Glomerular visceral epithelial cell (primary cell): ENCODE measurements at regions not wholly inside any gene's neighbourhood (a gene's known extent, or its start where the extent isn't known, plus 50 kb on each side); places are given as distances from the start of the nearest gene placed in this dataset.
A peak's percentile ranks its signal among the peaks of the same experiment; 100 is the strongest.

Experiments
- DNase-seq: peaks from one replicate; pipeline ENCODE4 v3.0.0-alpha.2; 2016; ENCODE audit errors: extremely low spot score

DNA sequence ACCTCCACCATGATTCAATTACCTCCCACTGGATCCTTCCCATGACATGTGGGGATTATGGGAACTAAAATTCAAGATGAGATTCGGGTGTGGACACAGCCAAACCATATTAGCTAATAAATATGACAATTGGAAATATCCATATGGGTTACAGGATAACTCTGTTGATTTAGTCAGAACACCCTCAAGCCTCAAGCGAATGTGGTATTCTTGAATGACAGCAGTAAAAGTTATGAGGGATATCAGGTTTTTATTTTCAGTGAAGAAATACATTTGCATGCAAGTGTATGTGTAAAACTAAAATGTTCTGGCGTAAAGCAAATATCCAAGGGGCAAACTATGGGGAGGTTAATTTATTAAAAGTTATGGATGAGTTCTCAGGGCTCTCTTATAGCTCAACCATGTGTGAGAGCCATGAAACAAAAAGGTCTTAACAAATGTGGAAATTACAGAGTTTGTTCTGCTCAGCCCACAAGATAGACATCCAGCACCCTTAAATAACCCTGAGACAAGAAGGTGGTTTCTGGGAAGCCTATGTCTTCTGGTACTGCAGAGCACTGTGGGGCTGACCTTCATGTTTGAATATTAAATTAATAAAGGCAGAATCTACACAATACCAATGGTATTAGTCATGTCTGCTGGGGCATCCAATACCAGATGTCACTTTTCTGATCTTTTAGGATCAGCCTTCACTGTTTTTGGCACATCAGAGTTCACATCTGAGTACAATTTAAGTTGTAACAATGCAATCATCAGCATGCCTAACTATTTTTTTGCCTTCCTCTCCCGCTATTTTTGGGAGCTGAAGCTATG, 370.5 kb upstream of the RSPO3 start:
- DNase-seq = no peak

- no peak for DNase-seq
Measured at GRCh38 chr6:126753606-126754005, 364.9 kb upstream of the RSPO3 start.

- DNase-seq = no peak
Measured at GRCh38 chr6:126761854-126762253, 356.6 kb upstream of the RSPO3 start.

DNA sequence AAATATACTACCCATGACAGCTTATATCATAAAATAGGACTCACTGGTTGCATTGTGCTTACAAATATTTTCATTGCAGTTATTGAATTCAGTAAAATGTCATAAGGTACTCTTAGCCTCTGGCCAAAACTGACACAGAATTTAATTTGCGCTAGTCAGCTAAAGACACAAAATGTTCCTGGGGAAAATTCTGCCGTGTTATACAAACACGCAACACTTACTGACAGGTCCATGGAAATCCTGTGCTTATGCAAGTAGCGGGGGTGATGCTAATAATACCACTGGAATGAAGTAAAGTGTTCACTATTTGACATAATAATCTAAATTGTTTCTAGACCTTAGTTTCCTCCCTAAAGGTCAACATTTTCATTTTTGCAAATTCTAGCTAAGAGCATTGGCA, 354.4 kb upstream of the RSPO3 start:
- DNase-seq = no peak

- no peak for DNase-seq
Measured at GRCh38 chr6:126764671-126765070, 353.8 kb upstream of the RSPO3 start.

DNA sequence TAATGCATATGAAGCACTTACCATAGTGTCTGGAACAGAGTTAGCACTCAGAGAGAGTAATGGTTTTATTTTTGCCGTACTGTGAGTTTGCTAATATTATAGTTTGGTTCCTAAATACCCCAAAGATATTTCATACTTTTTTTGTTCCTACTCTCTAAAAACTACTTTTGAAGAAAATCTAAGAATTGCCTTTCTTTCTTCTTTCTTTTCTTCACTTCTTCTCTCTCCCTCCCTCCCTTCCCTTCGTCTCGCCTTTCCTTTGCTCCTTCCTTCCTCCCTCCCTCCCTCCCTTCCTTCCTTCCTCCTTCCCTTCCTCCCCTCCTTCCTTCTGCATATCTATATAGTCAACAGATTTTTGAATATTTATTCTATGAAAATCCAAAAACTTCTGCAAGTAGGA, 351.7 kb upstream of the RSPO3 start:
- DNase-seq = no peak

DNA sequence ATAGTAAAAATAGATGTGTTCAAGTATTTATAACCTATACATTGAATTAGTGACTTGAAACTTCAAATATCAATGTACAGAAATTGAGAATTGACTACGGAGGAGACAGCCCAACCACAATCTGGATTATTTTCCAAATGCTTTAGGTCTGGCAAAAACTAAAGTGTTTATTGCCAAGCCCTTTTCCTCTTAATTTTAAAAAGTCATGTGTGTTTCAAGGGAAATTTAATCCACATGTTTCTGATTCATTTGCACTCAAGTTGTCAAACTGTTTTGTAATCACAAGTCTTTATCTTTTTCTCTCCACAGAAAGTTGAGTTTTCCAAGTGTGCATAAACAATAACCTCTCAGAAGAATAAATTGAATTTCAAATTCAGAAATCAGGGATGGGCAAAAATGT, 350.8 kb upstream of the RSPO3 start:
- no peak for DNase-seq

- no peak for DNase-seq
Measured at GRCh38 chr6:126770176-126770575, 348.3 kb upstream of the RSPO3 start.

- no peak for DNase-seq
Measured at GRCh38 chr6:126773112-126773805, 345.2 kb upstream of the RSPO3 start.

DNA sequence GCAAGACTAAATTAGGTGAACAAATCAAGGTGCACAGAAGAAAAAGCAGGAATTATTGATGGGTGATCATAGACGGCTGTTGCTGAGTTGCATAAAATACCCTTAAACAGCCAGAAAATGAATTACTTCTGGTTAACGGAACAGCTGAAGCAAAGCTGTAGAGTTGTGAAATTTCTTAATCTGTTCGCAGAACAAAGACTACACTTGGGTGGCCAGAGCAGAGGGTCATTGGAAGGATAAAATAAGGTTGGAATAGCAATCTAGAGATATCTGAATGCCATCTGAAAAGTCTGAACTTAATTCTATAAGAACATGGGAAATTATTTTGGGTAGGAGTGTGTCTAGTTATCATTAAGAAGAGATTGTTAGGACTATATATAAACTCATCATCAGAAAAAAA, 339.1 kb upstream of the RSPO3 start:
- DNase-seq = no peak

DNA sequence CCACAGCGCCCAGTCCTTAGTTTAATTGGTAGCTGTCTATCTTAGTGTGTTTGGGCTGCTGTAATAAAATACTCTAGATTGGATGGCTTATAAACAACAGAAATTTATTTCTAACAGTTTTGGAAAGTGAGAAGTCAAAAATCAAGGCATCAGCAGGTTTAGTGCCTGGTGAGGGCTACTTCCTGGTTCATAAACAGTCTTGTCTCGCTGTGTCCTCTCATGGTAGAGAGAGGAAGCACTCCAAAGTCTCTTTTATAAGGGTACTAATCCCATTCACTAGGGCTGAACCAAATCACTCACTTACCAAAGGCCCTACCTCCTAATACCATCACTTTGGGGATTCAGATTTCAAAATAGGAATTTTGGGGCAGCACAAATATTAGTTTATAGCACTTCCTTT, 336.9 kb upstream of the RSPO3 start:
- no peak for DNase-seq

DNA sequence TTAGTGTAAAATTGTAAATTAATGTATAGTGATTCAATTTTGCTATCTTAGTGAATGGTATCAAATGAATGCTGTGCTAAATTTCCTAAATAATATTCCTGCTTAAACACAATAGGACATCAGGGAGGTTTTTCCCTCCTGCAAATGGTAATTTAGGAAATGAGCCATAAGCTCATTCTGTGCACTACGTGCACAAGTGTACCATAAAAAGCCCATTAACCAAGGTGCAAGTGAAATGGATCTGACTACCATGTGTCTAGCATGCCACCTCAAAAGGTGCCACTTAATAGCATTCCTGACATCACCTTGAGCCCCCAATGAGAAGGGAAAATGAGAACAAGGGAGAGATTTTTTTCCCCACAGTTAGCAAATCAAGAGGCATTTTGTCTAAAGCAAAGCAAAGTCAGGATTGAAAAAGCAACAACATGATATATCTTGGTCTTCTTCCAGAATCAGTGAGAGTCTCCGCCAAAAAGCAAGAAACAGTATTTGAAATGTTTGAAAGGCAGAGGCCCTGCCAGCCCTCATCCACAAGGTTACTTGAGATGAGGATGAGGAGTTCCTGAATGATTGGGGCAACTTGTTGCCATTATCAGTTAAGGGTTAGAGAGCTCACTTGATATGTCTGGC, 334.2 kb upstream of the RSPO3 start:
- DNase-seq = no peak

DNA sequence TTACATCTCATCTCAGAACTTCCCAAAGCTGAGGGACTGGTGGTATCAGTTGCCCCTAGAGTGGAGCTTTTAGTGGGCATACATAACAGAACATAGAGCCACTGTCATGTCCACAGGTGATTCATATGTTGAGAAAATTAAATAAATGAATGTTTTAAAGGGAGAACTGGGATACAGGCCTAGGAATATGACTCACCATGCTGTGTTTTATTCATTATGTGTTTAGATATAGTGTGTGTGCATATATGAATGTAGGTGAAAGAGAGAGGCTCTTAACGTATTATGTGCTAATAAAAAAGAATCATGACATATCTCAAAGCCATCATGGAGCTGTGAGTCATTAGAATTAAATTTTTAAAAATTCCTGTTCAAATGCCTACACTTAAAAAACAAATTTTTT, 332.2 kb upstream of the RSPO3 start:
- no peak for DNase-seq

DNA sequence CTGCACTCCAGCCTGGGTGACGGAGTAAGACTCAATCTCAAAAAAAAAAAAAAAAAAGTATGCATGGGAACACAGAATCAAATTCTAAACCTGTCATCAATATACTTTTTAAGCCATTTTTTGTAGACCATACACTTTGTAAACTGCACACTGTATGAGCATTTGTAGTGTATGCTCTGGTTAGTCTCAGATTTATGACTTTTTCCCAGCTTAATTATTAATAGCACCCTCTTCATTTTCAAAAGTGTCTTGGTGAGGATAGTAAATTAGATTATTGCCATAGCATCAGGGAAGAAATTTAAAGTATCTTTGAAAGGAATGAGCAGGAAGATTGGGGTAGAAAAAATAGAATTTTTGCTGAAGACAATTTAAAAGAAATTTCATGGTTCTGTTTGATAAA, 330.8 kb upstream of the RSPO3 start:
- DNase-seq = no peak

GRCh38 chr6:126788861-126789365, 329.6 kb upstream of the RSPO3 start:
- DNase-seq = no peak

DNA sequence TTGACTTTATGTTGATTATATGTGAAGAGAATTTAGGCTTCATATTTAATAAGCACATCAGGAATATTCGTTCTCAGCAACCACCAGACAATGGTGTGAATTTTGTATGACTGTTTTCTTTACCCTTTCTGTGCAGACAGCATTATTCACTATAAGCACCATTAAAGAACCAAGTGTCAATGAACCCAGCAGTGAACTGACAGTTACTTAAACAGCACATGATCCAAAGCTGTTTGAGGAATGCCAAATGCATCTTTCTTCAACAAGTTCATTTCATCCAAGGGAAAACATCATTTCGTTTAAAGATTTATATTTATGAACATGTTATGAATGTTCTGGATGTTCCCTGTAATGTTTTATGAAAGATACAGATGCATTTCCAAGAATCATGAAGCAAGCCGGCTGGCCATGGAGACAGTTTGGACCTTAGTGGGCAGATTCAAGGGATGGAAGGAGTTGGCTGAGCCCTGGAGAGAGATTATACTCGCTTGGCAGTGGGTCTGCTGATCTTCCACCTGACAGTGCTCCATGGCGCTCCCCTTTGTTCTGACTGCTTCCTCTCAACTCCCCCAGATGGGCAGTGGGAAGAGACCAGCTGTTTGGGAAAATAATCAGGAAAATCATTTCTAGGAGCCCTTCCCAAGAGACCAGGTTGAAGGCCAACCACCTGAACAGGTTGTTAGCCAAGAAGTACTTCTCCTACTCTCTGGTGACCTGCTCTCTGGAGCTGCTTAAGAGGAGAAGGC, 326.0 kb upstream of the RSPO3 start:
- no peak for DNase-seq

- DNase-seq = no peak
Measured at GRCh38 chr6:126795161-126795560, 323.3 kb upstream of the RSPO3 start.

- no peak for DNase-seq
Measured at GRCh38 chr6:126797981-126798380, 320.5 kb upstream of the RSPO3 start.

GRCh38 chr6:126803769-126804168, 314.7 kb upstream of the RSPO3 start:
- no peak for DNase-seq

GRCh38 chr6:126804332-126805064, 314.0 kb upstream of the RSPO3 start:
- peak; percentile 57 for DNase-seq

DNA sequence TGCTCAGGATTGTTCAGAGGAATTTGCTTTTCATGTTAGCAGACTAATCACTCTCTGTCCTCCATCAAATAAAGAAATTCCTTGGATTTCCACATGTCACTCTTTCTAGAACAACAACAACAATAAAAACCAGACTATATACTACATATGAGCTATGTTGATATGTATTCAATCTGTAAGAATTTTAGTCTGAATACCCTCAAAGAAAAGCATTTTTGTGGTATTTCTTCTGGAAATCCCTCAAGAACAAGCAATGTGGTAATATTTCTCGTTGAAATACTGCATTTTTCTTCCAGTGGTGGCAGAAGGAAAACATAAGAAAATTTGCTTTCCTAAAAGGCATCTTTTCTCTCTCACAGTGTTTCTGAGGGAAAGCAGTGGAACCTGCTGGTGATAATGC, 312.6 kb upstream of the RSPO3 start:
- no peak for DNase-seq
